HFFc6 (cell line): ENCODE measurements at regions not wholly inside any gene's neighbourhood (a gene's known extent, or its start where the extent isn't known, plus 50 kb on each side); places are given as distances from the start of the nearest gene placed in this dataset.

Experiments
- DNase-seq: peaks from one replicate; pipeline ENCODE4 v3.0.0-alpha.2; 2018
- H3K27ac Mint-ChIP-seq: 2 replicates; pipeline ENCODE4 v1.8.0; 2020; ENCODE audit warnings: mild to moderate bottlenecking, mixed read lengths
- H3K27me3 Mint-ChIP-seq: 2 replicates; pipeline ENCODE4 v1.8.0; 2021; ENCODE audit warnings: mild to moderate bottlenecking, moderate library complexity, mixed read lengths; ENCODE audit not compliant: insufficient read depth
- H3K36me3 Mint-ChIP-seq: 2 replicates; pipeline ENCODE4 v1.8.0; 2021; ENCODE audit warnings: low read depth, mixed read lengths
- H3K4me1 Mint-ChIP-seq: 2 replicates; pipeline ENCODE4 v1.8.0; 2020; ENCODE audit warnings: low read depth, mixed read lengths
- H3K4me3 Mint-ChIP-seq: 2 replicates; pipeline ENCODE4 v1.8.0; 2020; ENCODE audit warnings: mild to moderate bottlenecking, moderate library complexity, mixed read lengths
- H3K9me3 Mint-ChIP-seq: 2 replicates; pipeline ENCODE4 v1.8.0; 2020; ENCODE audit warnings: mild to moderate bottlenecking, mixed read lengths
- TF ChIP-seq, protein P1 (sequence below): fragments of 200-600 bp; sonication (generic); IDR thresholded peaks from 2 replicates; pipeline ENCODE4 v1.5.0; 2021; ENCODE audit warnings: antibody characterized with exemption, mild to moderate bottlenecking

GRCh38 chr5:130541617-130542221 is 623.3 kb downstream of the HINT1 start:
- Mint-ChIP-seq H3K9me3 (peaks cover 20% of the 10 kb centered on the region), H3K27me3 (no peaks in the 10 kb centered on the region), H3K4me1 (no peaks in the 10 kb centered on the region), H3K4me3 (no peak overlapping the region), H3K36me3 (no peaks in the 10 kb centered on the region), H3K27ac (no peak overlapping the region)
- no peak for DNase-seq
- TF ChIP-seq, protein P1, sequence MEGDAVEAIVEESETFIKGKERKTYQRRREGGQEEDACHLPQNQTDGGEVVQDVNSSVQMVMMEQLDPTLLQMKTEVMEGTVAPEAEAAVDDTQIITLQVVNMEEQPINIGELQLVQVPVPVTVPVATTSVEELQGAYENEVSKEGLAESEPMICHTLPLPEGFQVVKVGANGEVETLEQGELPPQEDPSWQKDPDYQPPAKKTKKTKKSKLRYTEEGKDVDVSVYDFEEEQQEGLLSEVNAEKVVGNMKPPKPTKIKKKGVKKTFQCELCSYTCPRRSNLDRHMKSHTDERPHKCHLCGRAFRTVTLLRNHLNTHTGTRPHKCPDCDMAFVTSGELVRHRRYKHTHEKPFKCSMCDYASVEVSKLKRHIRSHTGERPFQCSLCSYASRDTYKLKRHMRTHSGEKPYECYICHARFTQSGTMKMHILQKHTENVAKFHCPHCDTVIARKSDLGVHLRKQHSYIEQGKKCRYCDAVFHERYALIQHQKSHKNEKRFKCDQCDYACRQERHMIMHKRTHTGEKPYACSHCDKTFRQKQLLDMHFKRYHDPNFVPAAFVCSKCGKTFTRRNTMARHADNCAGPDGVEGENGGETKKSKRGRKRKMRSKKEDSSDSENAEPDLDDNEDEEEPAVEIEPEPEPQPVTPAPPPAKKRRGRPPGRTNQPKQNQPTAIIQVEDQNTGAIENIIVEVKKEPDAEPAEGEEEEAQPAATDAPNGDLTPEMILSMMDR = no peak

GRCh38 chr5:130536691-130537090 is 628.4 kb downstream of the HINT1 start:
- no peak for DNase-seq
- Mint-ChIP-seq H3K27ac (no peak overlapping the region), H3K27me3 (no peaks in the 10 kb centered on the region), H3K9me3 (peaks cover 27% of the 10 kb centered on the region), H3K4me3 (no peak overlapping the region), H3K36me3 (no peaks in the 10 kb centered on the region), H3K4me1 (no peaks in the 10 kb centered on the region)
- TF ChIP-seq, protein P1 = no peak

DNA sequence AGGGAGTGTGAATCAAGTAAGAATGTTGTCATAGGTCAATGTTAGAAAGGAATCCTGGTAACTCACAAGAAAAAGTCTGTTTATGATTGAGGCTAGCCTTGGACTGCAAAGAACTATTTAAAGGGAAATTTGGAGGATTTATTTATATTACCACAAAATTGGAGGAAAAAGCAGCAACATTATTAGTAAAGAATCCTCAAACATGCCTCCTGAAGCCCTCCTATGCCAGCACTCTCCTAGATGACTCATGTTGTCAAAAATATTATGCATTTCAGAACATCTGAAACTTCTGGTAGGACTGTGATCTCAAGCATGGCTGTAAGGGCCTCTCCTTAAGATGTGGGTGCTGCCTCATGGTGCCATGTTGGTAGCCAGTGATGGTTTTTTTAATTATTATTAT is 628.5 kb downstream of the CHSY3 start:
- H3K27me3 Mint-ChIP-seq = no peaks in the 10 kb centered on the region
- TF ChIP-seq, protein P1 = no peak
- H3K9me3 Mint-ChIP-seq = peaks cover 22% of the 10 kb centered on the region
- no peaks in the 10 kb centered on the region for H3K36me3 Mint-ChIP-seq
- no peak overlapping the region for H3K27ac Mint-ChIP-seq
- DNase-seq = no peak
- H3K4me3 Mint-ChIP-seq = no peak overlapping the region
- H3K4me1 Mint-ChIP-seq = no peaks in the 10 kb centered on the region

GRCh38 chr5:130529511-130530485 is 625.5 kb downstream of the CHSY3 start:
- TF ChIP-seq, protein P1 = no peak
- no peaks in the 10 kb centered on the region for H3K27me3 Mint-ChIP-seq
- H3K36me3 Mint-ChIP-seq = no peaks in the 10 kb centered on the region
- no peaks in the 10 kb centered on the region for H3K4me1 Mint-ChIP-seq
- peaks cover 6% of the 10 kb centered on the region for H3K9me3 Mint-ChIP-seq
- no peak overlapping the region for H3K4me3 Mint-ChIP-seq
- H3K27ac Mint-ChIP-seq = no peak overlapping the region
- no peak for DNase-seq

DNA sequence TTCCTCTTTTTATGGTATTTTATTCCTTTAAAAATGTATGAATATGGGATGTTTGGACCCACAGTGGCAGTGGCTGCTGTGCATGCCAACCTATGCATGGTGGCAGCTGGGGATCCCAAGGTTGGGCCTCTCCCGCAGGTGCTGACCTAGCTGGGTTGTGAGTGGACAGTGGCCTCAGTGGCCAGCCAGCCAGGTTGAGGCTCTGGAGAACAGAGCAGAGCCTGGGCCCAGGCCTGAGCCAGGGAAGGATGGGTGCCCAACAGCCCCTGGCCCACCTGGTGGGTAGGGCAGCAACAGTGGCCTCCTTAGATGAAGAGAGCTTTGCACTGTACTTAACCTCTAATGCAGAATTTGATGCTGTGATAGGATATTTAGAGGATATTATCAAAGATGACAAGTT is 624.8 kb downstream of the CHSY3 start:
- no peaks in the 10 kb centered on the region for H3K36me3 Mint-ChIP-seq
- no peak for DNase-seq
- H3K4me3 Mint-ChIP-seq = no peak overlapping the region
- TF ChIP-seq, protein P1 = no peak
- no peaks in the 10 kb centered on the region for H3K4me1 Mint-ChIP-seq
- no peaks in the 10 kb centered on the region for H3K27me3 Mint-ChIP-seq
- H3K9me3 Mint-ChIP-seq = peaks cover 6% of the 10 kb centered on the region; the same call in 1 of the 2 replicates
- no peak overlapping the region for H3K27ac Mint-ChIP-seq
